ENCODE measurements at regions not wholly inside any gene's neighbourhood (a gene's known extent, or its start where the extent isn't known, plus 50 kb on each side); places are given as distances from the start of the nearest gene placed in this dataset.

- intact Hi-C loops (cut with DNase I) = no loop called here
- Histone ChIP-seq H3K9me3 (no peaks in the 10 kb centered on the region), H3K4me3 (replicated peaks in 1 of 3) (no peak overlapping the region), H3K36me3 (no peaks in the 10 kb centered on the region), H3K4me1 (peaks cover 8 to 19% of the 10 kb centered on the region in 2 donors), H3K27me3 (no peaks in the 10 kb centered on the region), H3K27ac (peak overlapping the region; percentile 62 to 85 (median 71))
- TF ChIP-seq POLR2A (IDR thresholded peaks at IDR 0.05) = no peak
- DNase-seq = no peak
These were observed 61.4 kb upstream of the ST6GALNAC3 start for GRCh38 chr1:76013206-76013581.

- WGBS, 2 donors = 97% methylated on average over 1 of the region's 1 CpG
- TF ChIP-seq POLR2A (IDR thresholded peaks at IDR 0.05) = no peak
- no peak for TF ChIP-seq CTCF (IDR thresholded peaks at IDR 0.05)
- H3K27ac ChIP-seq = no peak overlapping the region
- intact Hi-C loops (cut with DNase I) = no loop called here
- H3K4me1 ChIP-seq = peaks cover 8 to 19% of the 10 kb centered on the region in 2 donors
- no peak for DNase-seq
- H3K36me3 ChIP-seq = no peaks in the 10 kb centered on the region
- H3K27me3 ChIP-seq = no peaks in the 10 kb centered on the region
- no peaks in the 10 kb centered on the region for H3K9me3 ChIP-seq
- H3K4me3 ChIP-seq (replicated peaks in 1 of 3) = no peak overlapping the region
These were observed 59.0 kb upstream of the ST6GALNAC3 start for GRCh38 chr1:76015478-76016103.

GRCh38 chr1:76018045-76018444 lies 56.5 kb upstream of the ST6GALNAC3 start:
- no peak for TF ChIP-seq POLR2A (IDR thresholded peaks at IDR 0.05)
- TF ChIP-seq CTCF (IDR thresholded peaks at IDR 0.05) = no peak
- peaks cover 0 to 10% of the 10 kb centered on the region in 2 donors for H3K4me1 ChIP-seq
- 78 to 98% methylated on average over 2 of the region's 2 CpGs for WGBS, 2 donors
- no peak overlapping the region for H3K27ac ChIP-seq
- H3K27me3 ChIP-seq = no peaks in the 10 kb centered on the region
- H3K36me3 ChIP-seq = no peaks in the 10 kb centered on the region
- intact Hi-C loops (cut with DNase I) = no loop called here
- DNase-seq = no peak
- no peaks in the 10 kb centered on the region for H3K9me3 ChIP-seq
- H3K4me3 ChIP-seq (replicated peaks in 1 of 3) = no peak overlapping the region

- Histone ChIP-seq H3K4me1 (no peaks in the 10 kb centered on the region), H3K27me3 (no peaks in the 10 kb centered on the region), H3K36me3 (no peaks in the 10 kb centered on the region), H3K27ac (no peak overlapping the region), H3K4me3 (replicated peaks in 1 of 3) (no peak overlapping the region), H3K9me3 (no peaks in the 10 kb centered on the region)
- TF ChIP-seq CTCF (IDR thresholded peaks at IDR 0.05) (no peak), POLR2A (IDR thresholded peaks at IDR 0.05) (no peak)
- 69 to 76% methylated on average over 4 of the region's 4 CpGs for WGBS, 2 donors
- intact Hi-C loops (cut with DNase I) = no loop called here
- no peak for DNase-seq
These were observed 52.7 kb upstream of the ST6GALNAC3 start for GRCh38 chr1:76021846-76022245.

- TF ChIP-seq POLR2A (IDR thresholded peaks at IDR 0.05) = no peak
- Histone ChIP-seq H3K9me3 (no peaks in the 10 kb centered on the region), H3K27ac (no peak overlapping the region), H3K36me3 (no peaks in the 10 kb centered on the region), H3K27me3 (no peaks in the 10 kb centered on the region), H3K4me3 (replicated peaks in 1 of 3) (no peak overlapping the region), H3K4me1 (no peaks in the 10 kb centered on the region)
- intact Hi-C loops (cut with DNase I) = no loop called here
- DNase-seq = no peak
- 71 to 80% methylated on average over 1 of the region's 1 CpG for WGBS, 2 donors
These were observed 50.7 kb upstream of the ST6GALNAC3 start for GRCh38 chr1:76023669-76024435.
